G401 (cell line): ENCODE measurements at regions not wholly inside any gene's neighbourhood (a gene's known extent, or its start where the extent isn't known, plus 50 kb on each side); places are given as distances from the start of the nearest gene placed in this dataset.

Source experiments
- DNase-seq: peaks from one replicate; pipeline ENCODE4 v3.0.0-alpha.2; 2015; ENCODE audit warnings: low spot score
- in situ Hi-C: cut with HindIII; loops from 2 replicates; pipeline ENCODE4 v1.10.0; 2016; ENCODE audit warnings: low sequenced_read_pairs, mixed read lengths

DNA sequence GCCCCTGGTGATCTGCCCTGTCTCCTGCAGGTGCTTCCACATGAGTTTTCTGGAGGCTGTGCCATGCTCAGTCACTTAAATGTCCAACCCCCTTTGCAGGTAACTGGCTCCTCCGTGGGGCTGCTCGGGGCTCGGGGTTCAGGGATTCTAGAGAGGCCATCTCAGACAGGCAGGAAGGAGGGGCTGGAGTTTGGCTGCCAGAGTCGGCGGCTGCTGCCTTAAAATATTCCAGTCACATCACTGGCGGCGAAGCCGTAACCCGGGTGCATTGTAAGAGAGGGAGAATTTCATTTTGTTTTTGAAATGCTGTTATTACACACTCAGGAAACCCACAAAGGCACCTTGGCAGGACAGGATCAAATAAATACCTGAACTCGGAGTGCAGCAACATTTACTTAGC, 212.9 kb upstream of the PMEPA1 start:
- no peak for DNase-seq
- in situ Hi-C loops = no loop called here

DNA sequence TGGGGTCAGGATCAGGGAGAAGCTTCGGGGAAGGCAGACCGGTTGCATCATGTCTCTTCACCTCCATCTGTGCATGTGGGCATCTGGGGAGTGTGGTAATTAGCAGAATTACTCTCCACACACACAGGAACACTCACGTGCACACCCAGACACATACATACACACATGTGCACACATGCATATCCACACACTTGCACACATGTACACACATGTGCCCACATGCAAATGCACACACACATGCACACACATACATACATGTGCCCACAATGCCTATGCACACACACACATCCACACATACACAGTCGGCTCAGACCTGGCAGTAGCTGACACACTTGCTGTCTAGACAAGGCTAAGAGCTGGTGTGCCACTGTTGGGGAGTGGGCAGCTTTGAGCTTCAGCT, 212.3 kb upstream of the PMEPA1 start:
- no peak for DNase-seq
- in situ Hi-C loops = no loop called here

DNA sequence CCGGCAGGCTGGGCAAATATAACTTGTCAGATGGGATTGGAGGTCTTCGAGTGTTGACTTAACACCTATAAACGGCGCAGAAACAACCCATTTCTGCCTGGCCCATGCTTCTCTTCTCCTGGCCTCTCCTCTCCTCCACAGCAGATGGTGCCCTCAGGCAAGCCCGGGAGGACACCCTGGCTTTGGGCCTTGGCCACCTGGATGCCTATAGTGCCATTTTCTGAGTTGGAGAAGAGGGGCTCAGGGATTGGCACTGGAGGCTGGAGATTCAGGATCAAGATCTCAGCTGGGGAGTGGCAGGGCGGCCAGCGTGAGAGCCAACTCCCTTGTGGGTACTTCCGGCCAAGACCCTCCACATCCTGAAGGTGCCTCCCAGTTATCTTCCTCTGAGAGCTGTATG, 211.9 kb upstream of the PMEPA1 start:
- in situ Hi-C loops = no loop called here
- DNase-seq = peak; percentile 23

DNA sequence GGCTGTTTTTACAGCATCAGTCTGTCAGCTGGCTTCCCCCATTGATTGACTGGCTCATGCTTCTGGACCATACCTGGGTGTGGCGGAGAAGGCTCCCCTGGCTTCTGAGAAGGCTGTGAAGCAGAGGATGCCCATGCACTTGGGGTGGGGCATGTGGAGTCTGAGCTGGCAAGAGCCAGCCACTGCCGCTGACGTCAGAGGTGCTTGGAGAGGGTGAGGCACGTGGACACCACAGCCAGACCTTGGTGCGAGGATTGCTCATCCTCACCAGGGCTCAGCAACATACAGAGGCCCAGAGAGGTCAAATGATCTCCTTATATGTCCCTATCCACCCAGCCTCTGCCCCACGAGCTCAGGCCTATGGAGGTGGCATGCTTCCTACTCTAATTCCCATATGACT, 211.2 kb upstream of the PMEPA1 start:
- in situ Hi-C loops = no loop called here
- no peak for DNase-seq

DNA sequence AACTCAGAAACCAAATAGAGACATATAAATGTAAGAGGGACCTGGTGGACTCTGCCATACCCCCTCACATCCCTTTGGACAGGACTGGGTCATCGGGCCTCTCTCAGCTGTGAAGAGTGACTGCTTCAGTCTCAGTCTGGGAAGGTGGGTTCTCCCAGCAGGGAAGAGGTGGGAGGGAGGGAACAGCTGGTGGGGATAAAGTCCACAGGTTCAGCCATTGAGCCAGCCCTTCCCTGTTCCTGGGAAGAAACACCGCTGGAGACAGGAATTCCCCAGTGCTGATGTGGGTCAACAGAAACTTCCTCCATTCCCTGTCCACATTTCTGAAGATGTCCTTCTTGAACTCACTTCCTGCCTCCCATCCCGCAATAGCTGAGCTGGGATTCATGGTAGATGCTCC, 209.2 kb upstream of the PMEPA1 start:
- in situ Hi-C loops = no loop called here
- no peak for DNase-seq

DNA sequence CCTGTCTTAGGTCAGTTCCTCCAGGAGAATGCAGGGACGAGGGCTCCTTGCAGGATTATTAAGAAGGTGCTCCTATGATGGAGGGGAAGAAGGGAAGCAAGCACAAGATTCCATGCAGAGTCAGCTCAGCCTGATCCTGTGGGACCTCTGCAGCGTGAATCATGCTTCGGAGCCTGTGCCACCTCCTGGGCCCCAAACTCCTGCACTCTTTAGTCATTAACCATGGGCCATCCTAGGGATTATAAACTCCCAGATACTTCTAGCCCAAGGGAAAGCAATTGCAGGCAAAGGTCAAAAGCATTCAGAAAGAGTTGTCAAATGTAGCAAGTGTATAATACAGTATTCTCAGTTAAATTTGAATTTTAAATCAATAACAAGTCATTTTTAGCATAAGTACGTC, 208.7 kb upstream of the PMEPA1 start:
- in situ Hi-C loops = no loop called here
- no peak for DNase-seq

DNA sequence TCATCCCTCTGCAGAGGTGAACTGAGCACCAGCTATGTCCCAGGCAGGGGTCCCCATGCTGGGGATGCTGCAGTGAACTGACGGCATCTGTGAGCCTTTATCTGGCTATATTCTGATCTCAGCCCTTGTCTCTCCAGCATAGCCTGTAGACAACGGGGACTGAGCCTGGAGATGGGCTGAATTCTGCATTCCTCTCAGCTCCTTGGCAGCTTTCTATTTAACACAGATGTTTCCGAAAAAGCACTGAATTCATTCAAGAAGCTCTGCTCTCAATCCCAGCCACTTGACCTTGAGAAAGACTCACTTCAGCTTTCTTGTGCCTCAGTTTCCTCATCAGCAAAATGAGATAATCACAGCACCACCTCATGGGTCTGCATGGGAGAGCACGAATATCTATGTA, 204.4 kb upstream of the PMEPA1 start:
- DNase-seq = no peak
- in situ Hi-C loops = no loop called here

DNA sequence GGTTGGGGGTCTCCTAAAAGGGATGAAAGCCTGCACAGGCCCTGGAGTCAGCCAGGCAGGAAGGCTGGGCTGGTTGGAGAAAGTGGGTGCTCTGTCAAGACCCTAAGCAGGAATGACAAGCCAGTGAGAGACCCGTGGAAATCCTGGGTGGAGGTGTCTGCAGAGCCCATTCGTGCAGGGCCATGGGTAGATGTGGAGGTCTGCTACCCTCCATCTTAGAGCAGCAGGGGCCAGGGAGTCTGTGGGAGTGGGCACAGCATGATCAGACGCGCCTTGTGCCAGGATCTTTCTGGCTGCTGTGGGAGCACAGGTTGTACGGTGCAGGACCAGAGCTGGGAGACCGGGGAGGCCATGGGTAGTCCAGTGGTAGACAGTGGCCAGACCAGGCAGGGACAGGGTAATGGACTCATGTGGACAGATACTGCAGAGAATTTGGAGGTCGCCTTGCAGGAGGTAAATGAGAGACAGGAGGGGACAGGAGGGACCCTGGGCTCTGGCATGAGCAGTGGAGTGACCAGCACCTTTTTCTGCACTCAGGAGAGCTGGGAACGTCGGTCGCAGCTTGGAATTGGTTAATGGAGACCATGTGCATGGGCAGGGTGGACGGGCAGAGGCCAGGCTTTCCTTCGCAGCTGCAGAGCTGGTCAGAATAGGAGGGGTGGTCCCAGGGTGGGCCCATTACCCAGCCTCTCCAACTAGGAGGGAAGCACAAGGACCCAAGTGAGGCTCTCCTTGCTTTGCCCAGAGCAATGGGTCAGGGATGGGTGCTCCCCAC, 203.5 kb upstream of the PMEPA1 start:
- in situ Hi-C loops = no loop called here
- no peak for DNase-seq

DNA sequence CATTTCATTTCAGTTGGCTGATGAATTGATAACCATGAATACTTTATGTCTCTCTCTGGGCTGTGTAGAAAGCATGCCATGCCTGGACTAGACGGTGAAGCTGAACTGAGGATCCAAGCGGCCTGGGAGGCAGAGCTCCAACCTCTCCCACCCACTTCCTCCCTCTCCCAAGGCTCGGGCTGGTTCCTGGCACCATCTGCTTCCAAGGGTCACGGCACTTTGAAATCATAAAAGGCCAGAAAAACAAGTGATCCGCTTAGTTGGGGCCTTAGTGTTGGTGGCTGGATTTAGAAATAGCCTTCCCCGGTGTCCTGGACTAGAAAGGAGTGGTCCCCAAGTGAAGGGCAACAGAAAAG, 202.4 kb upstream of the PMEPA1 start:
- DNase-seq = no peak
- in situ Hi-C loops = no loop called here

DNA sequence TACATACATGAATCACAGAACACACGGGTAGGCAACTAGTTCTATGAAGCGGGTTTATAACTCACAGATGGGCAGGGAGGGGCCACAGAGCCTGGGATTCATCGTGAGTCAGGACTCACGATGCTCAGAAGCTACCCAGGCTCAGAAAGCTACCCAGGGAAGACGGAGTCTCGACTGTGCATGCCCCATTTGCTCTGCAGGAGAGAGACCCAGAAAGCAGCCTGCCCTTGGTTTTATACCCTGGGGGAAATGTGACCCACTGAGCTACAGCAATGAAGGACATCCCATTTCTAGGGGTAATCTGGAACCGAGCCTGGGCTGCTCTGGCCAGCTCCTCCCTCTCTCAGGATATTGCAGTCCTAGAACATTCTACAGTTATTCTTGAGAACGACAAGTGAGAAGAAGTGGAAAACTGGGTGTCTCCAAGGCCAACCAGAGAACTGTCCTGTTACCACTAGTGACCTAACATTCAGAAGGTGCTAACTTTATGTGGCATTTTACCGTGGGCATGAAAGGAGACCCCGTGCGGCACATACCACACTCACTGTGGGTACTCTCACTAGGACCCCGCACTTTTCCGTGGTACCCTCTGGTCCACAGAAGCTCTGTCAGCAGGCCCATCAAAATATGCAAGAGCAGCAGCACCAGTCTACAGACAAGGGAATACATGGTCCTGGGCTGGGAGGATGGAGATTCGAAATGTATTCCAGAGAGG, 201.9 kb upstream of the PMEPA1 start:
- in situ Hi-C loops = no loop called here
- DNase-seq = no peak

DNA sequence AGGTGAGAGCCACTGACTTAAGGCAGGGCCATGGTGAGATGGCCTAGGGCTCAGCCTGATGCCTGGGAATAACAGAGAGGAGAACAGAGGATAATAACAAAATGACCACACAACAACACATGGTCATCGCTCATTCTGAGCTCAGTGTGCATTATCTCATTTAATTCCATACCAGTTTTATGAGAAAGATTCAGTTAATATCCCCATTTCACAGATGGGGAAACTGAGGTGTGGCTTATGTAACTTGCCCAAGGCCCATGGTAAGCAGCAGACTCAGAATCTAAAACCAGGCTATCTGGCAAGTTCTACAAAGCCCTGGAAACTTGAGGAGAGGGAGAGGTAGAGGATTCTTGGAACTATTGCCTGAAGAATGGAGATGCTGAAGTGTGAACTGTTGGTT, 200.9 kb upstream of the PMEPA1 start:
- in situ Hi-C loops = no loop called here
- no peak for DNase-seq

DNA sequence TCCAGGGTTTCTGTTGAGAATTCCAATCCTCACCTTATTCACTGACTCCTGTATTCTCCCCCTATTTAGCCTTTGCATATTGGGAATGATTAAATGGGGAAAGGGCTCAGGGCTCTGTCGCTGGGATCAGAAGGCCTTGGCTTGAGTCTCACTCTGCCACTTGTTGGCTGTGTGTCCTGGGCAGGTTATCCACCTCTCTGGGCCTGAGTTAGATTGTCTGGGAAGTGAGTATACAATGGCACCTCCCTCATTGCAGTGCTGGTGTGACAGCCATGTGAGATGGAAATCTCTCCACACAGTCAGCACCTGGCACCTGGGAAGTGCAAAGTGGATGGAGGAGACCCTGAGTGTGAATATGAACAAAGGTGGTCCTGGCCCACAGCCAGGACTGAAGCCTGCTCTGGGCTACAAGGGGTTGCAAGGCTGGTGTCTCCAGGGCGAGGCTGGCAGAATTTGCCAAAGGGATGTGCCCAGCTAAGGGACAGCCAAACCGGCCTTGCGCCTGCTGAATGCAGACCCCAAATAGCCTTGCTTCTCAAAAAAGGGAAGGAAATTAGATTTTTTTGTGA, 200.0 kb upstream of the PMEPA1 start:
- DNase-seq = no peak
- in situ Hi-C loops = no loop called here

DNA sequence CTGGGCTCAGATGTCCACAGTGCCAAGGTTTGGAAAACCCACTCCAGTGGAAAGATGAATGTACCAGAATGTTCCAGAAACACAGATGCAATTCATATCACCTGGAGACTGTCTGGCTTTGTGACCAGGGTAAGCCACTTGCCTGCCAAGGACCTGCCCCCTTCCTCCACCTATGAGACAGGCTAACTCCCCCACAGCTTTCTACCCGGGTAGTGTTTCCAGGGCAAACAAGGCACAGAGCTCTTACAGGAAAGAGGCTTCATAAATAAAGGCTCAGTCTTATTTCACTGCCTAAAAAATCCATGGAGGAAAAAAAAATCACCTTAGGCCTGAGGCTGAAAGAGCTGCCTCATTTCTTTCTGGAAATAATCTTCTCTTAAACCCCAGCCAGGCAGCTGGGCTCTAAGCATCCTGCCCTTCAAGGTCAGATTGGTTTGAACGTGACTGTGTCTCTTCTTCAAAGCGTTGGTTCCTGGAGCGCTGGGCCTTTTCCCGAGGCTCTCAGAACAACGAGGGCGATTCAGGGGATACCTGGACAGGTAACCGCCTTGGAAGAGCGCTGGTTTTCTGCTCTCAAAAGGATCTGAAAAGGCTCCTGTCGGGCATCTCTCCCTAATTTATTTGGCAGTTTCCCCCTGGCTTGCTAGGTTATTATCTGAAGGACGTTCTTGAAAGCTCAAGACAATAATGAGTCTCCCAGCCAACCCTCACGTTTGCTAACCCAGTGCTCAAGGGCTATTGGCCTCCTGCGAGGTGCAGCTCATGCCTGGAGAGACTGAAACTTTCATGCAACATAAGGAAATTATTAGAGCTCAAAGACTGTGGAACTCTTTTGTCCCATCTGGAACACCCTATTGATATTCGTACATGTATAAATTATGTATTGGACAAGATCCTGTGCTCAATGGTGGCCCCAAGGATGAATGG, 199.2 kb upstream of the PMEPA1 start:
- in situ Hi-C loops = no loop called here
- DNase-seq = no peak

DNA sequence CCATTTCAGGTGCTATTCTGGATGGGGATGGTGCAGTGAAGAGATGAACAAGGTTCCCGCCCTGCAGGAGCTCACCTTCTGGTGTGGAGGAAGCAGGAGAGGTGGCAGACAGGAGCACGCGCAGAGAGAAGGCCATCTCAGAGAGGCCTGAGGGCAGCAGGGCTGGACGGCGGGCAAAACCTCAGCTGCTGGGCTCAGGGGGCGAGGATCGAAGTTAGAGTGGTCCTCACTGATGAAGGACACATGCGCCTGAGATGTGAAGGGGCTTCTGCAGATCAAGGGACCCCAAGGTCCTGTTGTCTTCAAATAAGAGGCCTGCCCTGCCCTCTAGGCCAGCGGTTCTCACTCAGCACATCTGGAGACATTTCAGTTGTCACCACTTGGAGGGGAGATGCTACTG, 198.4 kb upstream of the PMEPA1 start:
- no peak for DNase-seq
- in situ Hi-C loops = no loop called here

DNA sequence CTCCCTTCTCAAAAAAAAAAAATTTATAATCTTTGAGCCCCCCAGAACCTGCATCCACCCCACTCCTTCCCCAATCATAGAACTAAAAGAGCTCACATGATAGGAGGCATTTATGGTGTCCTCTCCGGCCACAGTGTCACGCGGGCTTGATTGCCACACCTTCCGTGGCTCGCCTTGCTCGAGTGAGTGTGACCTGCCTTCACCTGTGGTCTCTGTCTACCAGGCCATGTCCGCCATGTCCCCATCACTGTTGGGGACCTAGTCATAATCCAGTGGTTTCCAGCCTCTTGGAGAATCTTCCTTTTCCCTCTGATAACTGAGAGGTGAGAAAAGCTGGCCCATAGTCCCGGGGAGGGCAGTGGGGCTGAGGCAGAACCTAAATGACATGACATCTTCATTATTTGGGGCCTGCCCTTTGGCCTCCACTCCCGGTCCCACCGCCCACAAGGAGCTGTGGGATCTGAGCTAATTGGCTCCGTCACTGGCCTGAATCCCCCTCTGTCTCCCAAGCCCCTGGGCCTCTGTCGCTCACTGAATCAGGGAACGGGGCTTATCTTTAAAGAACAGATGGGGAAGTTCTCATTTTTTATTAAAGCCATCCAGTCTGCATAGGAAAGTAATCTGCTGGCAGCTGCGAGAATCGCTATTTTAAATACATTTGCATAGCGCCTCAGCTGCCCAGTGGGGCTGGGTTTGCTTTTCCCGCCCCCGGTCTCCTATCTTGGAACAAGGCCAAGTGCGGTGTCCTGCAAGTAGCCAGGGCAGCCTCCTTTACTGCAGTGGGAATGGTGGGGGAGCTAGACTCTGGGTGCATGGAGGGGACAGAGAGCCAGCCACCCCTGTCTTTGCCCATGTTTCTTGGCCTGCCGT, 197.6 kb upstream of the PMEPA1 start:
- in situ Hi-C loops = no loop called here
- no peak for DNase-seq

DNA sequence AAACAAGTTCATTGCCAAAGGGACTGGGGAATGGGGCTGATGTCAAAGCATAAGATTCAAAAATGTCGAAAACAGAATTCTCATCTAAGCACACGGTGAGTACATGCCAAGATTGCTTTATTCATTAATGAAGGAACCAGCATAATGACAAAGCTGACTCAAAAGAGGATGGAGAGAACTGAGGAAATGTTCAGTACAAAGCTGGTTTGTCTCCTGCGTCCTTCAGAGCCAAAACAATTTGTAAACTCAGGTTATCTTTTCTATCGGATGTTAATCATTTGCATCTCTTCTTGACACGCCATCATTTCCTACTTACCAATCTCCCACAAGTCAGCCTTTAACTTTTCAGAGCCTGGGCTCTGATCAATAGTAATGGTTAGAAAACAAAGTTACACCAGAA, 195.6 kb upstream of the PMEPA1 start:
- in situ Hi-C loops = no loop called here
- no peak for DNase-seq

DNA sequence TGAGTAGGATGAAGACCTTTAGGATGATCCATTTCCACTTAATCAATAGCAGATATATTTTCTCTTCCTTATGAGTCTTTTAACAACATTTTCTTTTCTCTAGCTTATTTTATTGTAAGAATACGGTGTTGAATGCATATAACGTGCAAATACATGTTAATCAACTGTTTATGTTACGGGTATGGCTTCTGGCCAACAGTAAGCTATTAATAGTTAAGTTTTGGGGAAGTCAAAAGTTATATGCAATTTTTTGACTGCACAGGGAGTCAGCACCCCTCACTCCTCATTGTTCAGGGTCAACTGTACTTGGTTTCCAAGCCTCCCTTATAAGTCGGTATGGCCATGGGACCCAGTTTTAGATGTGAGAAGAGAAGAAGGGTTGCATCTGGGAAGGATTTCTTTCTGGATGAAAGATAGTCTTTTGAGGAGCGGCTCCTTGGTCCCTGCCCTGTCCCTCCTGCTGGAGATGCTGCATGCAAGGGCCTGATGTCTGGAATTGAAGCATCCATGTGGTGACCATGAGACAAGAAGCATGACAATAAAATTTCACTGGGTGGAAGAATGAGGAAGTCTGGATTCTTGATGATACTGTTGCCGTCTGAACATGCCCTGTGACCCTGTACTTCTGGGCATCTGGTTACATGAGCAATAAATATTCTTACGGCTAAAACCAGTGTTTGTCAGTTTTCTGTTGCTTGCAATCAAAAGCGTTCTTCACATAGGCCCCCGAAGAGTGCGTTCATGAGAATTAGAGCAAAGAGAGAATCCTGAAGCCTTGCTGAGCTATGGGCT, 194.7 kb upstream of the PMEPA1 start:
- in situ Hi-C loops = no loop called here
- DNase-seq = no peak

DNA sequence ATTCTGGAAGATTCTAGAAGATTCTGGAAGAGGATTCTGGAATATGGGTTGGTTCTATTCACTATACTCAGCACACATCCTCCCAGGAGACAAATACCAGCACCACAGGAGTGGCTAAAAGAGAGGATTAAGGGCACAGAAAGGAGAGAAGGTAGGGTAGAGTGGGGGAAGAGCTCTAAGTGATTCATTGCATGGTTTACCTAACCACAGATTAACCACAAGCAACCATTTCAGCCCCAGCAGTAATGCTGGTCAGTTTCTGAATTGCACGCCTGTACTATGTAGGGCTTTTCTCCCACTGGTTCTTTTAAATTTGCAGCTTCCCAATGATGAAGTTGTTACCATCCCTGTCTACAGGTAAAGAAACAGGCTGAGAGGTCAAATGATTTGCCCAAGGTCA, 192.7 kb upstream of the PMEPA1 start:
- in situ Hi-C loops = no loop called here
- DNase-seq = no peak
